GM18511 (cell line): ENCODE measurements at regions not wholly inside any gene's neighbourhood (a gene's known extent, or its start where the extent isn't known, plus 50 kb on each side); places are given as distances from the start of the nearest gene placed in this dataset.

Experiments used
- ATAC-seq: cut with Tn5 transposase; IDR thresholded peaks from one replicate; pipeline ENCODE4 v1.9.1; 2021; ENCODE audit warnings: mild to moderate bottlenecking, moderate library complexity; ENCODE audit not compliant: unreplicated experiment

GRCh38 chr5:124648902-124649467 is 97.5 kb downstream of the ZNF608 start:
- no peak for ATAC-seq

DNA sequence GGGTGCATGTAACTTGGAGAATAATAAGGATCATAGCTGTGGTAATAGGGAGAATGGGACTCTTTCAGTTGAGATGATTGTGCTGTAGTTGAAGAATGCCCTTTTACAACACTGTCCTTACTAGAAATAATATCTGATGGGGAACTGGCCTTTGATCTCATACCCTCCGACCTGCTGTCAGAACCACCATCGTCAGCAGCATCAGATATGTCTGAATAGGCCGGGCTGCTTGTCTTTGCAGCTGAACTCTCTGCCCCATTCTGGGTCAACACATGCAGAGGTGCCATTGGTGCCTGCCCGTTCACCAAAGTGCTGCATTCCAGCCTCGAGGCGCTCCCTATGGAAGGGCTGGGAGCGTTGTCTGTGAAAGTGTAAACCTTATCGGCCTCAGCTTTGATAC is 99.1 kb downstream of the ZNF608 start:
- no peak for ATAC-seq

DNA sequence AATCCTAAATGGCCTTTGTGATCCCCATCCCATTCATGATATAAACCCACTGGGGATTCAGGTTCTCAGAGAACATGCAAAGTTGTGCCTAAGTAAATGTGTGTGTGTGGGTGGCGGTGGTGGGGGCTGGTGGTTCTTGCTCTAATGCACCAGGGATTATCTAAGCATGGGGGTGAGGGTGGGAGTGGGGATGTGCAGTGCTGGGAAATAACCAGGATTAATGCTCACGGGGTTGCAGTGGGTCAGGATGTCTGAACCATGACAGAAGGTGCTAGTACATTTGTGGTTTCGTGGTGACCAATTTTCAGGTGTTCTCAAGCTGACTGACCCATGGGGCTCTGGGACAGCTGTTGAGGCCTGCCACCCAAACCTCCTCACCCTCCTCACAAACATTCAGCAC is 101.0 kb downstream of the ZNF608 start:
- ATAC-seq = peak; percentile 29

DNA sequence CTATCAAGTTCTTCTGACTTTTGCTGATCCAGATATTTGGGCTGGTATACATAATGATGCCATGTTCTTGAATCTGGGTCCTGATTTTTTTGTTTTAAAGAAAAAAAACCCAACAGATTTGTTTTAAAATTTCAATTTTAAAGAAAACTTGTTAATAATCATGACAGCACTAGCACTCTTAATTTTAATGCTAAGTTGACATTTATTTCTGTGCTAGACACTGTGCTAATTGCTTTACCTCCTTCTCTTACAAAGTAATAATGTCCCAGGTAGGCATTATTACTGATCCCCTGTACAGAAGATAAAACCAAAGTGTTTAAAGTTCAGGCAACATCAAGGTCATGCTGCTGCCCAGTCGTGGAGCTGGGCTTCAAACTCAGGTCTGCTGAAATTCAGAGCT is 101.9 kb downstream of the ZNF608 start:
- no peak for ATAC-seq

DNA sequence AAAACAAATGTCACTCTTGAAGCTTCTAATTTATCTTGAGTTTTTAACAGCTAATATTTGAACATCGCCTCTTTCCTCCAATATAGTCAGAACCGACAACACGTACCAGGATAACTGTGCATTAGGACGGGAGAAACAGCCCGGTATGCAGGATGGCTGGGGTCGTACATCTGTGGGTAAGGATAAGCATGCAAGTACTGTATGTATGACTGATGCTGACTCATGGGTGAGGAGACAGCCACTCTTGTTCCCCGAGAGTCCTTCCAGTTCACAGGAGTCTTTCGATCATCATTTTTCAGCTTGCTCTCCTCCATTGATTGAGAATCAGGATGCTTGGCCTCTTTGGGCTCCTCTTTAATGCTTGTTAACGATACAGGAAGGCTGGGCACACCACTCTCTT is 102.3 kb downstream of the ZNF608 start:
- ATAC-seq = no peak

GRCh38 chr5:124643336-124643735 is 103.1 kb downstream of the ZNF608 start:
- no peak for ATAC-seq

DNA sequence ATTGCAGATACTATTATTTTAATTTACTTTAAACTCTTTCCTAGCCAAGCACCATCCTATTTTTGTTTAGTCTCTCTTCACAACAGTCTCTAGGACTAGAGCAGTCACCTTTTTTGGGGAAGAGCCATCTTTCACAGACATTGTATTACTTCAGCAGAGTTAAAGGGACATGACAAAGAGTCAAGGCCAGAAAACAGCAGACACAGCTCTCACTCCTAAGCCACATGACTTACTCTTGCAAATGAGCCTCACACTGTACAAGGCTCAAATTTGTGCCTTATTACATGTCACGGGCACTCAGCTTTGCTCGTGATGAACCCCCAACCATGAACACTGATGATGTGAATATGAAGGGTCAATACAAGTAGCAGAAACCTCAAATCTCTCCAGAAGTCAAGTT is 104.3 kb downstream of the ZNF608 start:
- ATAC-seq = peak; percentile 36

DNA sequence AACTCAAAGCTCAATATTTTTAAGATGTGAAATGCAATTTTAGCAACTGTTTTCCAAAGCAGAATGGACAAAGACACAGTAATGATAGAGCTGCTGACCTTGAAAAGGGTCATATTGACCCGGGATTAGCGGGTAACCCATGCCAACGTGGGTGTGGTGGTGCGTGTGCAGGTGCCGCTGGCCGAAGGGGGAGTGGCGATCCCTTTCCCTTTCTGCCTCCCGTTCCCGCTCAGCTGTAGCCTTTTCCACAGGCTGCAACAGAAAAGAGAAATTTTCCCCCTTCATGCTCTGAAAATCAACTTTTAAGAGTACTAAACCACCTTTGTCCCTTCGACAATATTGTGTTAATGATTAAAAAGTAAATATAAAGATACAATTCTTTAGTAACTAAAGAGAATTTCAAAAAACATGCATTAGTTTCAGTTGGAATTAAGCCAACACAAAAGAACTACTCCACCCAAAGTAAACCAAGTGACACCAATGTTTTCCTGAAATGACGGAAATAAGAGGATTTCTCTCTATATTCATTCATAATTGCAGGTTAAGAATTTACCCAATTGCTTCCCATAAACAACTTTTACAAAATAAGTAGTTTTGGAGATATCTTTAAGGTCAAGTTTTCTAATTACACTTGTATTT is 105.2 kb downstream of the ZNF608 start:
- ATAC-seq = no peak

DNA sequence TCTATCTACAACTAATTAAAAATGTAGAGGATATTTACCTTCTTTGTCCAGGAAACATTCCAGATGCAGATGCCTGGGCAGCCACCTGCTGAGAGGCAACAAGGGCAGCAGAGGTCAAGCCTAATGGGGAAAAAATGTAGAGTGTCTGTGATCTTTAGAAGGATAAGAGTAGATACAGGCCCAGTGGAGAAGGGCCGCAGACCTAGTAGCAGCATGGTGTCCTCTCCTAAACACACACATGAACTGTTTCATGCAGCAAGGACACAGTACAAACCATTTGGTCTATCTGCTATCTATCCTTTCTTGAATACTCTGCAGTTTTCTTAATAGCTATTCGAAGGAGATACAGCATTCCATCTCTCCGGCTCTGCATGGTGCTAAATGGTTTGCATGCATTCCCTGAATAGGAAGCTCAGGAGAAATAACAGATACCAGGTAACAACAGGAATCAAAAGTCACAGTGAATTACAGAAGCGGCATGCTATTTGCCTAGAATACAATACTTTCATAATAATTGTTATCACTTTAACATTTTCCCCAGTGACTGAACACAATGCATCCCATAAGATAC is 107.3 kb downstream of the ZNF608 start:
- ATAC-seq = no peak

DNA sequence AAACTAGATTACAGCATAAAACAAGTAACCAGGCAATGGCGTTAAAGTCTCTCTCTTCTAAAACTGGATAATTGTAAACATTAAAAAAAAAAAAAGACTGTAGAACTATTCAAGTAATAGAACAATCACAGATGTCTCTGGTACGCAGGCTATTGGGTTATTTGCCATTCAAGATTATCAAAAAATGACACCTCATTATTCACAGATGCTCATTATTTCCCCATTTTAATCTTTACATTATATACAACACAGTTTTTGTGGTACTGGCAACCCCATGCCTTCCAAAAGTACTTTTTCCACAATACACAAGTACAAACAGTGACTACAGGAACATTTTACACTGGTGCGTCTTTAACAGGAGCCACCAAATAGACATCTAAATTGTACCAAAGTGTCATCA is 109.4 kb downstream of the ZNF608 start:
- ATAC-seq = no peak

DNA sequence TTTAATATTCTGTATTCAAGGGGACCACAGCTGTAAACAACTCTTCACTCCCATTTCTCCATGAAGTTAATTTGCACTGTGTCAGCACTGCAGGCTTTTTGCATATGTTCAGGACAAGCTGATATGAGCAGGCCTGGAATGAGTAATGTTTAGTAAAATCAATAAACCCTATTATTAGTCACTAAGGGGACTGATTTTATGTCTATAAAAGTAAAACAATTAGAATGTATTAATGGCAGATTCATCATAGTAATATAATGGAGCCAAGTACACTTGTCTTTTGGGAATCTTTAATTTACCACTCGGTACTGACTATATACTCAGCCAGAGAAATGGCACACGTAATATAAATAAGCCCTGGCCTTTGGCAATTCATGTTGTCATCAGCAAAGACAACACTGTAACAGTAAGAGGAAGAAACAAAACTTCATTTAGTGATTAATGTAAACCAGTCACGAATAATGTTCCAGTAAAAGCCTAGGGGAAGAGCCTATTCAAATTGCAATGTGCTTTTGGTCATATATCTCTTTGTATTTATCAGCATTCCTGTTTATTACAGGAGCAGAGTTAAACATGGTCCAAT is 111.6 kb downstream of the ZNF608 start:
- ATAC-seq = no peak

GRCh38 chr5:124634228-124634739 is 112.2 kb downstream of the ZNF608 start:
- no peak for ATAC-seq

GRCh38 chr5:124633209-124633608 is 113.2 kb downstream of the ZNF608 start:
- no peak for ATAC-seq

DNA sequence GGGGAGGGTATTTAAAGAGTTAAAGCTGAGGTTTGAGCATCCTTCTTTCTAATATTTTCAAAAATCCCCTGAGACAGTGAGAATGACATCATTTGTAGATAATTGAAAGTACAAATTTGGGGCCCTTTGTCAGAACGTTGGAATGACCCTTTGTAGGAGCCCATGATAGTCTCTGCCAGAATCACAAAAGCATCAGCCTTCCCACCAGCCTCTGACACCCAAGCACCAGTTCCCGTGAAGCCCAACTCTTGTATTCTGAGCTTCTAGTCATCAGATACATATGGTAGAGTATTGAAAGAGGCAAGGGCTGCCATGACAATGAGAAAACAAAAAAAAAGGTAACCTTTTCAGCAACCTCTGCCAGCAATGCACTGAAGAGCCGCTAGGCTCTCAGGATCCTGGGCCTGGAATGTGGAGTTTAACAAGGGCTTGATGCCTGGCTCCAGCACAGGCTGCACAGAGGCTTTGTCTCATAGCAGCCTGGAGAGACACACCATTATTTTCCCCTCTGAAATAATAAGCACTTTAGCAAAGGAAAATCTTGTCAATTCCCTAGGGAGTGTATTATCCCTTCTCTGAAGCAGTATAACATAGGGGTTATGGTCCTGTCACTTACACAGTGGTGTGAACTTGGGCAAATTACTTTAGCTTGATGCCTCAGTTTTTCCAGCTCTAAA is 114.4 kb downstream of the ZNF608 start:
- peak; percentile 45 for ATAC-seq

- peak; percentile 79 for ATAC-seq
Observed at GRCh38 chr5:124630767-124631704, 115.4 kb downstream of the ZNF608 start.

DNA sequence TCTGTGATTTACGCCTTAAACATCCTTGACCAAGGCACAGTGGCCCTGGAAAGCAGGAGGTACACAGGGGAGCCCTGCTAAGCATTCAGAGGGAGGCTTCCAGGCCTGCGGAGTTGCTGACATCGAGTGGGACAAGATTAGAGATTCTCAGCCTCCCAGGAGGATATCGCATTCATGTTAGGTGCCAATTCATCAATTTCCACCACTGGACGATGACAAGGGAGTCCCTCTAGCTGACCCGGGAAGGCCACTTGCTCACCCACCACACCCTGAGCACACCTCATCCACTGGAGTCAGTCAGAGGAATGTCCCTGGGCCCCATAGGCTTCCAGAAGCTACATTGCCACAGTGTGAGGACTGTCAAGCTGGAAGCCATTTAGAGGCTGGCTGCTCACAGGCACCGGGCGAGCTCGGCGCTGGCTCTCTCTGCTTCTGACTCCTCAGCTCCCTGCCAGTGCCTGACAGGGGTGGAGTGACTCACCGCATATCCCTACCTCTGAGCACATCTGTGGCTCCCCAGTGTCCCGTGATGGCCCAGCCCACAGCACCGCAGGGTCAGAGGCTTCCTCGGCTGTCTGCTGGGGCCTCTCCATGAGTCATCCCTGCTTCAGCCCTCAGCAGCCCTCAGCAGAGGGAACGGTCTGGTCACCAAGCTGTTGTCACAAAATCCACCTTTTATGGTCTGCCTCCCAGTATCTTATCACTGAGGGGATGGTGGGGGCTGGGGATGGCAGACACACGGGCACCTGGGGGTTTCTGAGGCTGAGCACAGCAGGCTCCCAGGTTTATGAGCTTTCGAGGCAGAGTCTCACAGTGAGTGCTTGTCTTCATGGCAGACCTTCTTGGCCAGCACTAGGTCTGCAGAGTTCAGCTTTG is 117.5 kb downstream of the ZNF608 start:
- no peak for ATAC-seq

- ATAC-seq = no peak
Observed at GRCh38 chr5:124627815-124628595, 118.4 kb downstream of the ZNF608 start.

DNA sequence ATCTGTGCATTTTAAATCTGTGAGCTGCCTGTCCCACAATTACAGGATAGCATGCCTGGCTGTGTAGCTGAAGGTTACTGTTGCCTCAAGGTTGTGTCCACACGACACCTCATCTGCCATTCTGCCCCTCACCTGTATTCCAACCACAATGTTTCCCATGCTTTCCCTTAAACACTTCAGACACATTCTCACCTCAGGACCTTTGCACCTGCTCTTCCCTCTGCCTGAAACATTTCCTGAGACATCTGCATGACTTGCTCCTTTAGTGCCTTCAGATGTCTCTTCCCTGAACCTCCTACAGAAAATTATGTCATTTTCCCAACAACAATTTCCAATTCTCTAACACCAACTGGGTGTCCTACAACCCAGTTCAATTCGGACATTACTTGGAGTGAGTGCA is 120.4 kb downstream of the ZNF608 start:
- ATAC-seq = no peak

- no peak for ATAC-seq
Observed at GRCh38 chr5:124623265-124623664, 123.2 kb downstream of the ZNF608 start.
